Keratinocyte (primary cell): ENCODE measurements at regions not wholly inside any gene's neighbourhood (a gene's known extent, or its start where the extent isn't known, plus 50 kb on each side); places are given as distances from the start of the nearest gene placed in this dataset.

ENCODE experiments used
- DNase-seq: peaks from one replicate; pipeline ENCODE4 v3.0.0-alpha.2; 2011; ENCODE audit warnings: low read depth, missing footprints, low spot score
- FAIRE-seq: peaks from 2 replicates; lab custom pipeline; 2011; peaks lifted over from hg19 to GRCh38; lab: Jason Lieb, UNC
- H2AFZ ChIP-seq: 2 replicates; pipeline ENCODE4 v1.6.0; 2012; ENCODE audit warnings: low read length, control low read depth, inconsistent platforms; ENCODE audit not compliant: control insufficient read depth
- H3K27ac ChIP-seq: 2 replicates; pipeline ENCODE4 v1.5.1; 2011; ENCODE audit warnings: low read length; ENCODE audit not compliant: control insufficient read depth, insufficient read depth
- H3K27me3 ChIP-seq: 3 replicates; pipeline ENCODE4 v1.6.0; 2011; ENCODE audit warnings: low read length; ENCODE audit not compliant: control insufficient read depth, insufficient read depth; ENCODE audit errors: extremely low read depth
- H3K36me3 ChIP-seq, 2 experiments: 2 replicates in 1 of 2; 3 replicates in 1 of 2; pipeline ENCODE4 v1.5.1; 2011; ENCODE audit warnings: low read length in 2 of 2, mild to moderate bottlenecking in 1 of 2; ENCODE audit not compliant: control insufficient read depth in 2 of 2, insufficient read depth in 2 of 2; ENCODE audit errors: extremely low read depth in 1 of 2
- H3K4me1 ChIP-seq: 3 replicates; pipeline ENCODE4 v1.5.1; 2011; ENCODE audit warnings: low read length; ENCODE audit not compliant: control insufficient read depth, insufficient read depth; ENCODE audit errors: extremely low read depth
- H3K4me2 ChIP-seq: 3 replicates; pipeline ENCODE4 v1.6.0; 2011; ENCODE audit warnings: low read depth, low read length; ENCODE audit not compliant: control insufficient read depth, insufficient read depth; ENCODE audit errors: extremely low read depth
- H3K4me3 ChIP-seq, 3 experiments: fragments of 200-600 bp in 1 of 3; sonication (generic) in 1 of 3; 2 replicates in 2 of 3; 3 replicates in 1 of 3; pipeline ENCODE4 v1.5.1; 2011 to 2016; ENCODE audit warnings: low read length in 3 of 3, mild to moderate bottlenecking in 3 of 3, control low read depth in 2 of 3, inconsistent platforms in 1 of 3, low read depth in 1 of 3, mixed read lengths in 1 of 3, mixed run types in 1 of 3, moderate library complexity in 1 of 3; ENCODE audit not compliant: control insufficient read depth in 2 of 3, insufficient read depth in 2 of 3; ENCODE audit errors: extremely low read depth in 1 of 3
- H3K79me2 ChIP-seq: 2 replicates; pipeline ENCODE4 v1.6.0; 2012; ENCODE audit warnings: low read length; ENCODE audit not compliant: control insufficient read depth, insufficient read depth
- H3K9ac ChIP-seq: 3 replicates; pipeline ENCODE4 v1.6.0; 2011; ENCODE audit warnings: low read length; ENCODE audit not compliant: control insufficient read depth, insufficient read depth; ENCODE audit errors: extremely low read depth
- H3K9me1 ChIP-seq: 3 replicates; pipeline ENCODE4 v1.6.0; 2011; ENCODE audit warnings: low read length; ENCODE audit not compliant: control insufficient read depth, insufficient read depth; ENCODE audit errors: extremely low read depth
- H3K9me3 ChIP-seq: 2 replicates; pipeline ENCODE4 v1.5.1; 2012; ENCODE audit warnings: low read depth, low read length; ENCODE audit not compliant: control insufficient read depth
- H4K20me1 ChIP-seq: 3 replicates; pipeline ENCODE4 v1.6.0; 2011; ENCODE audit warnings: low read length; ENCODE audit not compliant: control insufficient read depth, insufficient read depth; ENCODE audit errors: extremely low read depth
- EZH2 ChIP-seq: IDR thresholded peaks from one replicate; pipeline ENCODE4 v1.6.1; 2012; ENCODE audit warnings: inconsistent platforms, mild to moderate bottlenecking, low read length, moderate library complexity
- dilution Hi-C: fragments of 300-500 bp; cut with MboI; formaldehyde crosslinking; loops from one replicate; pipeline ENCODE4 v1.7.0; 2020; ENCODE audit warnings: low sequenced_read_pairs; ENCODE audit not compliant: extremely low pct_ligation_motif_present
- TF ChIP-seq, protein P1 (sequence below), 3 experiments: IDR thresholded peaks in 1 of 3; conservative IDR thresholded peaks in 1 of 3; optimal IDR thresholded peaks in 1 of 3; 2 replicates in 2 of 3; 3 replicates in 1 of 3; pipeline versions ENCODE3 to v1.5.1; 2011; ENCODE audit warnings: low read length in 3 of 3, mild to moderate bottlenecking in 3 of 3, moderate library complexity in 2 of 3, control low read depth in 1 of 3, inconsistent platforms in 1 of 3; ENCODE audit not compliant: insufficient read depth in 2 of 3; ENCODE audit errors: extremely low read depth in 1 of 3

DNA sequence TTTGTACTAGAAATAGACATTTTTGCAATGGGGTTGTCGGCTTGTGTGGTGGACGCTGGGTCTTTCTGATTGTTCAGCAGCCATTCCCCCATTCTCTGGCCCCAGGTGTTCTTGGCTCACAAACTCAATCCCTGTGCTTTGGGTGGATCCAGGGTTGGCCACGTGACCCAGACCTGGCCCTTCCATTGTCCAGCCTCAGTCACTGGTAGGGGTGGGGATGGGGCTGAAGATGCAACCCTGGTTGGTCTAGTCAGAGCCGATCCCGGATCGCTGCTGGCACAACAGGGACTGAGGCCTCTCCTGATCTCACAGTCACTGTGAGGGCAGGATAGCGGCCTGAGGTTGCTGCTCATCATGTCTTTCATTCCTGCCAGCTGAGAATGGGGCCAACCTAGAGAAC is 365.3 kb upstream of the SULF2 start:
- no peak overlapping the region for H3K4me2 ChIP-seq
- dilution Hi-C loops: no loop called here
- no peaks in the 10 kb centered on the region for H3K4me1 ChIP-seq
- H4K20me1 ChIP-seq: no peaks in the 10 kb centered on the region
- H3K79me2 ChIP-seq: no peaks in the 10 kb centered on the region
- no peak overlapping the region for H3K9ac ChIP-seq
- H3K27me3 ChIP-seq: peaks cover 3% of the 10 kb centered on the region
- no peak overlapping the region for H2AFZ ChIP-seq
- no peak for TF ChIP-seq EZH2
- TF ChIP-seq, protein P1, sequence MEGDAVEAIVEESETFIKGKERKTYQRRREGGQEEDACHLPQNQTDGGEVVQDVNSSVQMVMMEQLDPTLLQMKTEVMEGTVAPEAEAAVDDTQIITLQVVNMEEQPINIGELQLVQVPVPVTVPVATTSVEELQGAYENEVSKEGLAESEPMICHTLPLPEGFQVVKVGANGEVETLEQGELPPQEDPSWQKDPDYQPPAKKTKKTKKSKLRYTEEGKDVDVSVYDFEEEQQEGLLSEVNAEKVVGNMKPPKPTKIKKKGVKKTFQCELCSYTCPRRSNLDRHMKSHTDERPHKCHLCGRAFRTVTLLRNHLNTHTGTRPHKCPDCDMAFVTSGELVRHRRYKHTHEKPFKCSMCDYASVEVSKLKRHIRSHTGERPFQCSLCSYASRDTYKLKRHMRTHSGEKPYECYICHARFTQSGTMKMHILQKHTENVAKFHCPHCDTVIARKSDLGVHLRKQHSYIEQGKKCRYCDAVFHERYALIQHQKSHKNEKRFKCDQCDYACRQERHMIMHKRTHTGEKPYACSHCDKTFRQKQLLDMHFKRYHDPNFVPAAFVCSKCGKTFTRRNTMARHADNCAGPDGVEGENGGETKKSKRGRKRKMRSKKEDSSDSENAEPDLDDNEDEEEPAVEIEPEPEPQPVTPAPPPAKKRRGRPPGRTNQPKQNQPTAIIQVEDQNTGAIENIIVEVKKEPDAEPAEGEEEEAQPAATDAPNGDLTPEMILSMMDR (optimal IDR thresholded peaks at IDR 0.05 in 1 of 3, IDR thresholded peaks at IDR 0.05 in 1 of 3, conservative IDR thresholded peaks at IDR 0.05 in 1 of 3; ENCODE audit: extremely low read depth in 1 of 3, insufficient read depth in 2 of 3, low read length in 3 of 3): no peak
- H3K9me3 ChIP-seq: peaks cover 1% of the 10 kb centered on the region
- no peaks in the 10 kb centered on the region for H3K9me1 ChIP-seq
- no peaks in the 10 kb centered on the region for H3K36me3 ChIP-seq
- DNase-seq (no peak), FAIRE-seq (no peak)
- H3K27ac ChIP-seq: no peak overlapping the region
- H3K4me3 ChIP-seq: no peak overlapping the region

DNA sequence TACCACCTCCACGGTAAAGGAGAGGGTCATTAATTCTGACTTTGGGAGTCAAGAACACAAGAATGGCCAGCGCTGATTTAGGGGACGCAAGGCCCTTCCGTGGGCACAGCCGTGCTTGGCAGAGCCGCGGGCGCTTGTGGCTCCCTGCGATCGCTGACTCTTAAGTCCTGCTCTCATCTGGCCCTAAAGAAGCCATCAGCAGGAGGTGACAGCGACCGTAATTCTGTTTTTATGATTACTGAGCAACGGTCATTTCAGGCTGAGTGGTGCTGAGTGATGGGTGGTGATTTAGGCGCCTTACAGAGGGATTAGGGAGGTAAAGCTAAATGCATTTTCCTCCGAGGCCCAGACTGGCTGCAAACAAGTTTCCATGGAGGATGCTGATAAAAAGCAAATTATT is 364.6 kb upstream of the SULF2 start:
- H3K4me2 ChIP-seq: no peak overlapping the region
- H3K27me3 ChIP-seq: peaks cover 3% of the 10 kb centered on the region
- H3K27ac ChIP-seq: no peak overlapping the region
- H2AFZ ChIP-seq: no peak overlapping the region
- no peaks in the 10 kb centered on the region for H4K20me1 ChIP-seq
- no peaks in the 10 kb centered on the region for H3K9me1 ChIP-seq
- H3K9ac ChIP-seq: no peak overlapping the region
- no peaks in the 10 kb centered on the region for H3K79me2 ChIP-seq
- no peak overlapping the region for H3K4me3 ChIP-seq
- no peaks in the 10 kb centered on the region for H3K36me3 ChIP-seq
- no peak for DNase-seq
- H3K9me3 ChIP-seq: no peaks in the 10 kb centered on the region
- dilution Hi-C loops: no loop called here
- FAIRE-seq: no peak
- TF ChIP-seq EZH2: no peak
- TF ChIP-seq, protein P1 (optimal IDR thresholded peaks at IDR 0.05 in 1 of 3, IDR thresholded peaks at IDR 0.05 in 1 of 3, conservative IDR thresholded peaks at IDR 0.05 in 1 of 3; ENCODE audit: extremely low read depth in 1 of 3, insufficient read depth in 2 of 3, low read length in 3 of 3): no peak
- no peaks in the 10 kb centered on the region for H3K4me1 ChIP-seq
